ENCODE measurements at regions not wholly inside any gene's neighbourhood (a gene's known extent, or its start where the extent isn't known, plus 50 kb on each side); places are given as distances from the start of the nearest gene placed in this dataset.

DNA sequence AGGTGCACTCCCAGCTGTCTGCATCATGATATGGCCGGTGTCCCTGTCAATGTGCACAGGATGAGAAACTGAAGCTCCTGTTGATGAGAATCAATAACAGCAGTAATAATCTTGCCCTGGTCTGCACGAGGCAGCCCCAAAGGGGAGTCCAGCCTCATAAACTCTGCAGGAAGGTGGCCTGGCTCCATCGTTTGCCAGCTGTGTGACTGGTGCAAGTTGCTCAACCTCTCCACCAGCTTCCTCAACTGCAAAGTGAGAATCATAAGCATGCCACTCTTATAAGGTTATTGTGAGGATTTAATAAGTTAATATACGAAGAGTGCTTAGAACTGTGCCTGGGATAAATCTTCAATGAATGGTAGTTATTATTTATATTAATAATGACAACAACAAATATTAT lies 203.4 kb upstream of the HES1 start (continued):
- TF ChIP-seq, protein P1, sequence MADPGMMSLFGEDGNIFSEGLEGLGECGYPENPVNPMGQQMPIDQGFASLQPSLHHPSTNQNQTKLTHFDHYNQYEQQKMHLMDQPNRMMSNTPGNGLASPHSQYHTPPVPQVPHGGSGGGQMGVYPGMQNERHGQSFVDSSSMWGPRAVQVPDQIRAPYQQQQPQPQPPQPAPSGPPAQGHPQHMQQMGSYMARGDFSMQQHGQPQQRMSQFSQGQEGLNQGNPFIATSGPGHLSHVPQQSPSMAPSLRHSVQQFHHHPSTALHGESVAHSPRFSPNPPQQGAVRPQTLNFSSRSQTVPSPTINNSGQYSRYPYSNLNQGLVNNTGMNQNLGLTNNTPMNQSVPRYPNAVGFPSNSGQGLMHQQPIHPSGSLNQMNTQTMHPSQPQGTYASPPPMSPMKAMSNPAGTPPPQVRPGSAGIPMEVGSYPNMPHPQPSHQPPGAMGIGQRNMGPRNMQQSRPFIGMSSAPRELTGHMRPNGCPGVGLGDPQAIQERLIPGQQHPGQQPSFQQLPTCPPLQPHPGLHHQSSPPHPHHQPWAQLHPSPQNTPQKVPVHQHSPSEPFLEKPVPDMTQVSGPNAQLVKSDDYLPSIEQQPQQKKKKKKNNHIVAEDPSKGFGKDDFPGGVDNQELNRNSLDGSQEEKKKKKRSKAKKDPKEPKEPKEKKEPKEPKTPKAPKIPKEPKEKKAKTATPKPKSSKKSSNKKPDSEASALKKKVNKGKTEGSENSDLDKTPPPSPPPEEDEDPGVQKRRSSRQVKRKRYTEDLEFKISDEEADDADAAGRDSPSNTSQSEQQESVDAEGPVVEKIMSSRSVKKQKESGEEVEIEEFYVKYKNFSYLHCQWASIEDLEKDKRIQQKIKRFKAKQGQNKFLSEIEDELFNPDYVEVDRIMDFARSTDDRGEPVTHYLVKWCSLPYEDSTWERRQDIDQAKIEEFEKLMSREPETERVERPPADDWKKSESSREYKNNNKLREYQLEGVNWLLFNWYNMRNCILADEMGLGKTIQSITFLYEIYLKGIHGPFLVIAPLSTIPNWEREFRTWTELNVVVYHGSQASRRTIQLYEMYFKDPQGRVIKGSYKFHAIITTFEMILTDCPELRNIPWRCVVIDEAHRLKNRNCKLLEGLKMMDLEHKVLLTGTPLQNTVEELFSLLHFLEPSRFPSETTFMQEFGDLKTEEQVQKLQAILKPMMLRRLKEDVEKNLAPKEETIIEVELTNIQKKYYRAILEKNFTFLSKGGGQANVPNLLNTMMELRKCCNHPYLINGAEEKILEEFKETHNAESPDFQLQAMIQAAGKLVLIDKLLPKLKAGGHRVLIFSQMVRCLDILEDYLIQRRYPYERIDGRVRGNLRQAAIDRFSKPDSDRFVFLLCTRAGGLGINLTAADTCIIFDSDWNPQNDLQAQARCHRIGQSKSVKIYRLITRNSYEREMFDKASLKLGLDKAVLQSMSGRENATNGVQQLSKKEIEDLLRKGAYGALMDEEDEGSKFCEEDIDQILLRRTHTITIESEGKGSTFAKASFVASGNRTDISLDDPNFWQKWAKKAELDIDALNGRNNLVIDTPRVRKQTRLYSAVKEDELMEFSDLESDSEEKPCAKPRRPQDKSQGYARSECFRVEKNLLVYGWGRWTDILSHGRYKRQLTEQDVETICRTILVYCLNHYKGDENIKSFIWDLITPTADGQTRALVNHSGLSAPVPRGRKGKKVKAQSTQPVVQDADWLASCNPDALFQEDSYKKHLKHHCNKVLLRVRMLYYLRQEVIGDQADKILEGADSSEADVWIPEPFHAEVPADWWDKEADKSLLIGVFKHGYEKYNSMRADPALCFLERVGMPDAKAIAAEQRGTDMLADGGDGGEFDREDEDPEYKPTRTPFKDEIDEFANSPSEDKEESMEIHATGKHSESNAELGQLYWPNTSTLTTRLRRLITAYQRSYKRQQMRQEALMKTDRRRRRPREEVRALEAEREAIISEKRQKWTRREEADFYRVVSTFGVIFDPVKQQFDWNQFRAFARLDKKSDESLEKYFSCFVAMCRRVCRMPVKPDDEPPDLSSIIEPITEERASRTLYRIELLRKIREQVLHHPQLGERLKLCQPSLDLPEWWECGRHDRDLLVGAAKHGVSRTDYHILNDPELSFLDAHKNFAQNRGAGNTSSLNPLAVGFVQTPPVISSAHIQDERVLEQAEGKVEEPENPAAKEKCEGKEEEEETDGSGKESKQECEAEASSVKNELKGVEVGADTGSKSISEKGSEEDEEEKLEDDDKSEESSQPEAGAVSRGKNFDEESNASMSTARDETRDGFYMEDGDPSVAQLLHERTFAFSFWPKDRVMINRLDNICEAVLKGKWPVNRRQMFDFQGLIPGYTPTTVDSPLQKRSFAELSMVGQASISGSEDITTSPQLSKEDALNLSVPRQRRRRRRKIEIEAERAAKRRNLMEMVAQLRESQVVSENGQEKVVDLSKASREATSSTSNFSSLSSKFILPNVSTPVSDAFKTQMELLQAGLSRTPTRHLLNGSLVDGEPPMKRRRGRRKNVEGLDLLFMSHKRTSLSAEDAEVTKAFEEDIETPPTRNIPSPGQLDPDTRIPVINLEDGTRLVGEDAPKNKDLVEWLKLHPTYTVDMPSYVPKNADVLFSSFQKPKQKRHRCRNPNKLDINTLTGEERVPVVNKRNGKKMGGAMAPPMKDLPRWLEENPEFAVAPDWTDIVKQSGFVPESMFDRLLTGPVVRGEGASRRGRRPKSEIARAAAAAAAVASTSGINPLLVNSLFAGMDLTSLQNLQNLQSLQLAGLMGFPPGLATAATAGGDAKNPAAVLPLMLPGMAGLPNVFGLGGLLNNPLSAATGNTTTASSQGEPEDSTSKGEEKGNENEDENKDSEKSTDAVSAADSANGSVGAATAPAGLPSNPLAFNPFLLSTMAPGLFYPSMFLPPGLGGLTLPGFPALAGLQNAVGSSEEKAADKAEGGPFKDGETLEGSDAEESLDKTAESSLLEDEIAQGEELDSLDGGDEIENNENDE (IDR thresholded peaks at IDR 0.05; ENCODE audit: insufficient replicate concordance, low read length): no peak
- TF ChIP-seq SIX5 (IDR thresholded peaks at IDR 0.05; ENCODE audit: low read depth, low read length): no peak

Data from H1 (cell line).